CD4-positive, alpha-beta T cell (primary cell): ENCODE measurements at regions not wholly inside any gene's neighbourhood (a gene's known extent, or its start where the extent isn't known, plus 50 kb on each side); places are given as distances from the start of the nearest gene placed in this dataset.

ENCODE experiments used
- ATAC-seq: fragments of 200-7000 bp; cut with Tn5 transposase; one replicate; pipeline ENCODE4 v1.10.0; 2022; ENCODE audit warnings: mild to moderate bottlenecking; ENCODE audit not compliant: poor library complexity
- CTCF ChIA-PET: fragments of 350-600 bp; sonication (Branson Sonifier 250); formaldehyde crosslinking; loops from one replicate; lab custom pipeline; 2021; ENCODE audit warnings: antibody characterized with exemption, inconsistent platforms; lab: Charles Lee
- POLR2A ChIA-PET: fragments of 350-600 bp; sonication (Branson Sonifier 250); formaldehyde crosslinking; loops from one replicate; lab custom pipeline; 2021; ENCODE audit warnings: antibody characterized with exemption, inconsistent platforms; lab: Charles Lee
- DNase-seq, 14 experiments: peaks; one replicate each; pipeline ENCODE4 v3.0.0-alpha.2; 2013 to 2020; ENCODE audit warnings: mixed read lengths in 2 of 14
- H3K27ac ChIP-seq, 2 donors: one replicate each; pipeline versions ENCODE4 v1.5.1 to v1.7.0; 2013; ENCODE audit warnings: low read length in 2 of 2, low read depth in 1 of 2, mild to moderate bottlenecking in 1 of 2
- H3K27me3 ChIP-seq, 2 experiments: 1 replicate in 1 of 2; 2 replicates in 1 of 2; pipeline versions ENCODE4 v1.6.1 to v1.7.0; 2013; ENCODE audit warnings: low read length in 2 of 2, control low read depth in 1 of 2, mild to moderate bottlenecking in 1 of 2, moderate library complexity in 1 of 2; ENCODE audit not compliant: insufficient read depth in 2 of 2, control insufficient read depth in 1 of 2
- H3K36me3 ChIP-seq: one replicate; pipeline ENCODE4 v1.6.1; 2013; ENCODE audit warnings: low read length, control low read depth; ENCODE audit not compliant: insufficient read depth
- H3K4me1 ChIP-seq: one replicate; pipeline ENCODE4 v1.6.1; 2013; ENCODE audit warnings: low read length, control low read depth; ENCODE audit not compliant: insufficient read depth
- H3K4me3 ChIP-seq: one replicate; pipeline ENCODE4 v1.5.1; 2013; ENCODE audit warnings: mild to moderate bottlenecking, low read length, moderate library complexity
- H3K9me3 ChIP-seq, 2 experiments: 1 replicate in 1 of 2; 2 replicates in 1 of 2; pipeline versions ENCODE4 v1.6.1 to v1.7.0; 2013; ENCODE audit warnings: low read length in 2 of 2, mild to moderate bottlenecking in 2 of 2, control low read depth in 1 of 2, moderate library complexity in 1 of 2; ENCODE audit not compliant: control insufficient read depth in 1 of 2, insufficient read depth in 1 of 2
- H3K27ac Mint-ChIP-seq: one replicate; pipeline ENCODE4 v1.8.0; 2020; ENCODE audit warnings: mixed read lengths
- H3K27me3 Mint-ChIP-seq: one replicate; pipeline ENCODE4 v1.8.0; 2021; ENCODE audit warnings: mixed read lengths
- H3K36me3 Mint-ChIP-seq: one replicate; pipeline ENCODE4 v1.8.0; 2021; ENCODE audit warnings: low read depth, mixed read lengths
- H3K4me1 Mint-ChIP-seq: one replicate; pipeline ENCODE4 v1.8.0; 2021; ENCODE audit warnings: low read depth, mixed read lengths
- H3K4me3 Mint-ChIP-seq: one replicate; pipeline ENCODE4 v1.8.0; 2020; ENCODE audit warnings: mild to moderate bottlenecking, mixed read lengths
- H3K9me3 Mint-ChIP-seq: one replicate; pipeline ENCODE4 v1.8.0; 2020; ENCODE audit warnings: mixed read lengths
- intact Hi-C, 2 experiments: fragments of 100-400 bp; cut with DNase I in 1 of 2; cut with micrococcal nuclease in 1 of 2; formaldehyde crosslinking; loops; one replicate each; pipeline versions ENCODE4 v1.15.1 to v1.9.0; 2023 to 2025; cut with DNase I, micrococcal nuclease
- TF ChIP-seq, protein P1 (sequence below): fragments of 200-600 bp; IDR thresholded peaks from one replicate; pipeline ENCODE4 v1.8.0; 2022; ENCODE audit warnings: antibody characterized with exemption, mild to moderate bottlenecking

GRCh38 chr14:61893371-61893940, 131.2 kb downstream of the SNAPC1 start:
- CTCF ChIA-PET: interaction anchor here (1.5 kb wide), 1 partner anchor 32 kb away, joined by 3 read pairs; no protein-coding TSS in a partner anchor
- no peak overlapping the region for H3K27ac ChIP-seq

GRCh38 chr14:61894452-61895077, 132.3 kb downstream of the SNAPC1 start:
- POLR2A ChIA-PET: no interaction called here

More at GRCh38 chr14:61893371-61893940, 131.2 kb downstream of the SNAPC1 start:
- TF ChIP-seq, protein P1, sequence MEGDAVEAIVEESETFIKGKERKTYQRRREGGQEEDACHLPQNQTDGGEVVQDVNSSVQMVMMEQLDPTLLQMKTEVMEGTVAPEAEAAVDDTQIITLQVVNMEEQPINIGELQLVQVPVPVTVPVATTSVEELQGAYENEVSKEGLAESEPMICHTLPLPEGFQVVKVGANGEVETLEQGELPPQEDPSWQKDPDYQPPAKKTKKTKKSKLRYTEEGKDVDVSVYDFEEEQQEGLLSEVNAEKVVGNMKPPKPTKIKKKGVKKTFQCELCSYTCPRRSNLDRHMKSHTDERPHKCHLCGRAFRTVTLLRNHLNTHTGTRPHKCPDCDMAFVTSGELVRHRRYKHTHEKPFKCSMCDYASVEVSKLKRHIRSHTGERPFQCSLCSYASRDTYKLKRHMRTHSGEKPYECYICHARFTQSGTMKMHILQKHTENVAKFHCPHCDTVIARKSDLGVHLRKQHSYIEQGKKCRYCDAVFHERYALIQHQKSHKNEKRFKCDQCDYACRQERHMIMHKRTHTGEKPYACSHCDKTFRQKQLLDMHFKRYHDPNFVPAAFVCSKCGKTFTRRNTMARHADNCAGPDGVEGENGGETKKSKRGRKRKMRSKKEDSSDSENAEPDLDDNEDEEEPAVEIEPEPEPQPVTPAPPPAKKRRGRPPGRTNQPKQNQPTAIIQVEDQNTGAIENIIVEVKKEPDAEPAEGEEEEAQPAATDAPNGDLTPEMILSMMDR: no peak
- Mint-ChIP-seq H3K9me3 (no peaks in the 10 kb centered on the region), H3K4me3 (no peak overlapping the region), H3K36me3 (no peaks in the 10 kb centered on the region), H3K27me3 (peaks cover 4% of the 10 kb centered on the region), H3K27ac (no peak overlapping the region), H3K4me1 (peaks cover 14% of the 10 kb centered on the region)
- no peaks in the 10 kb centered on the region for H3K9me3 ChIP-seq
- H3K4me3 ChIP-seq: no peak overlapping the region
- DNase-seq: no peak
- H3K4me1 ChIP-seq: peaks cover 11% of the 10 kb centered on the region
- POLR2A ChIA-PET: no interaction called here
- no peaks in the 10 kb centered on the region for H3K36me3 ChIP-seq
- no peak for ATAC-seq
- H3K27me3 ChIP-seq: no peaks in the 10 kb centered on the region
- intact Hi-C loops: no loop called here

DNA sequence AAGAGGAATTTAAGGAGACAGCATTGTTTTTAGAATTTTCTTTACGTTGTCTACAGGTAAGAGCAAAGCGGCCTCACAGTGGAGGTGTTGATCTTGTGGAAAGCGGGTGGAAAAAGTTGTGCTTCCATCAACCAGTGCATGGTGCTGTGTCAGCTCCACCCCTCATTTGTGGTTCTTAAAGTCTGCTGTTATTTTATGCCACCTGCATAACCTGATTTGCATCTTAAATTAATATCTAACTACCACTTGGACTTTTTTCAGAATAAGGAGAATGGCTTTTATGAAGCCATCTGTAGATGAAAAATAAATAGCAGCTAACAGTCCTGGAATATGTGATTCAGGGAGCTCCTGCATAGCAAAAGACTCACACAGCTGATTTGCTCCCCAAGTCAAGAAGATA, 135.1 kb downstream of the SNAPC1 start:
- no peak overlapping the region for H3K27ac ChIP-seq
- no peaks in the 10 kb centered on the region for H3K36me3 ChIP-seq
- Mint-ChIP-seq H3K4me3 (no peak overlapping the region), H3K4me1 (no peaks in the 10 kb centered on the region), H3K9me3 (no peaks in the 10 kb centered on the region), H3K36me3 (no peaks in the 10 kb centered on the region), H3K27me3 (peaks cover 4% of the 10 kb centered on the region), H3K27ac (no peak overlapping the region)
- intact Hi-C loops: no loop called here
- ChIA-PET POLR2A (no interaction called here), CTCF (no interaction called here)
- DNase-seq (no peak), ATAC-seq (no peak)
- TF ChIP-seq, protein P1: no peak
- H3K4me1 ChIP-seq: no peaks in the 10 kb centered on the region
- peaks cover 0 to 2% of the 10 kb centered on the region in 2 experiments for H3K27me3 ChIP-seq
- no peaks in the 10 kb centered on the region for H3K9me3 ChIP-seq
- no peak overlapping the region for H3K4me3 ChIP-seq

More at GRCh38 chr14:61894452-61895077, 132.3 kb downstream of the SNAPC1 start:
- no peak overlapping the region for H3K4me3 Mint-ChIP-seq
- Histone ChIP-seq H3K4me1 (peaks cover 7% of the 10 kb centered on the region), H3K27ac (no peak overlapping the region), H3K36me3 (no peaks in the 10 kb centered on the region), H3K9me3 (no peaks in the 10 kb centered on the region), H3K27me3 (no peaks in the 10 kb centered on the region), H3K4me3 (no peak overlapping the region)
- peaks cover 4% of the 10 kb centered on the region for H3K27me3 Mint-ChIP-seq
- no peaks in the 10 kb centered on the region for H3K9me3 Mint-ChIP-seq
- TF ChIP-seq, protein P1: peak; percentile 70
- no peak overlapping the region for H3K27ac Mint-ChIP-seq
- CTCF ChIA-PET: interaction anchor here (1.5 kb wide), 1 partner anchor 31 kb away, joined by 3 read pairs; no protein-coding TSS in a partner anchor
- H3K36me3 Mint-ChIP-seq: no peaks in the 10 kb centered on the region
- DNase-seq (peak; percentile 17 to 70 (median 42)), ATAC-seq (no peak)
- intact Hi-C loops: loop anchor here (1.0 kb wide), 2 partner anchors 231 to 233 kb away; no protein-coding TSS in a partner anchor
- H3K4me1 Mint-ChIP-seq: peaks cover 11% of the 10 kb centered on the region
